ENCODE measurements at regions not wholly inside any gene's neighbourhood (a gene's known extent, or its start where the extent isn't known, plus 50 kb on each side); places are given as distances from the start of the nearest gene placed in this dataset.

DNA sequence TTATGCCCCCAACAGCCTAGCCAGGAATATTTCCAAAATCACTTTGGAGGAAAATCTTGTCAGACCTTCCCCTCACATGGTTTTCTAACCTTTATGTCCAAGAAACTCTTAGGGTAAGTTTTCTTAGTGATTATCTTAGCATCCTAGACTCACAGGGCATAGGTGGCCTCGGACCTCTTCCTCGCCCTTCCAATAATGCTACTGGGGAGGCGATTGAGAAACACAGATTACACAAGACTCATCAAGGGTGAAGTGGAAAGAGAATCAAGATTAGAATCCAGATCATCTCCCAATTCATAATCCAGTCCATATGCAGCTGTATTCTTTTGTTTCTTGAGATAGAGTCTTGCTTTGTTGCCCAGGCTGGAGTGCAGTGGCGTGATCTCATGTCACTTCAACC, 358.4 kb upstream of the CDH5 start:
- TF ChIP-seq, protein P1, sequence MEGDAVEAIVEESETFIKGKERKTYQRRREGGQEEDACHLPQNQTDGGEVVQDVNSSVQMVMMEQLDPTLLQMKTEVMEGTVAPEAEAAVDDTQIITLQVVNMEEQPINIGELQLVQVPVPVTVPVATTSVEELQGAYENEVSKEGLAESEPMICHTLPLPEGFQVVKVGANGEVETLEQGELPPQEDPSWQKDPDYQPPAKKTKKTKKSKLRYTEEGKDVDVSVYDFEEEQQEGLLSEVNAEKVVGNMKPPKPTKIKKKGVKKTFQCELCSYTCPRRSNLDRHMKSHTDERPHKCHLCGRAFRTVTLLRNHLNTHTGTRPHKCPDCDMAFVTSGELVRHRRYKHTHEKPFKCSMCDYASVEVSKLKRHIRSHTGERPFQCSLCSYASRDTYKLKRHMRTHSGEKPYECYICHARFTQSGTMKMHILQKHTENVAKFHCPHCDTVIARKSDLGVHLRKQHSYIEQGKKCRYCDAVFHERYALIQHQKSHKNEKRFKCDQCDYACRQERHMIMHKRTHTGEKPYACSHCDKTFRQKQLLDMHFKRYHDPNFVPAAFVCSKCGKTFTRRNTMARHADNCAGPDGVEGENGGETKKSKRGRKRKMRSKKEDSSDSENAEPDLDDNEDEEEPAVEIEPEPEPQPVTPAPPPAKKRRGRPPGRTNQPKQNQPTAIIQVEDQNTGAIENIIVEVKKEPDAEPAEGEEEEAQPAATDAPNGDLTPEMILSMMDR (IDR thresholded peaks at IDR 0.05; ENCODE audit: insufficient read depth, low read length): no peak
- TF ChIP-seq, protein P2, sequence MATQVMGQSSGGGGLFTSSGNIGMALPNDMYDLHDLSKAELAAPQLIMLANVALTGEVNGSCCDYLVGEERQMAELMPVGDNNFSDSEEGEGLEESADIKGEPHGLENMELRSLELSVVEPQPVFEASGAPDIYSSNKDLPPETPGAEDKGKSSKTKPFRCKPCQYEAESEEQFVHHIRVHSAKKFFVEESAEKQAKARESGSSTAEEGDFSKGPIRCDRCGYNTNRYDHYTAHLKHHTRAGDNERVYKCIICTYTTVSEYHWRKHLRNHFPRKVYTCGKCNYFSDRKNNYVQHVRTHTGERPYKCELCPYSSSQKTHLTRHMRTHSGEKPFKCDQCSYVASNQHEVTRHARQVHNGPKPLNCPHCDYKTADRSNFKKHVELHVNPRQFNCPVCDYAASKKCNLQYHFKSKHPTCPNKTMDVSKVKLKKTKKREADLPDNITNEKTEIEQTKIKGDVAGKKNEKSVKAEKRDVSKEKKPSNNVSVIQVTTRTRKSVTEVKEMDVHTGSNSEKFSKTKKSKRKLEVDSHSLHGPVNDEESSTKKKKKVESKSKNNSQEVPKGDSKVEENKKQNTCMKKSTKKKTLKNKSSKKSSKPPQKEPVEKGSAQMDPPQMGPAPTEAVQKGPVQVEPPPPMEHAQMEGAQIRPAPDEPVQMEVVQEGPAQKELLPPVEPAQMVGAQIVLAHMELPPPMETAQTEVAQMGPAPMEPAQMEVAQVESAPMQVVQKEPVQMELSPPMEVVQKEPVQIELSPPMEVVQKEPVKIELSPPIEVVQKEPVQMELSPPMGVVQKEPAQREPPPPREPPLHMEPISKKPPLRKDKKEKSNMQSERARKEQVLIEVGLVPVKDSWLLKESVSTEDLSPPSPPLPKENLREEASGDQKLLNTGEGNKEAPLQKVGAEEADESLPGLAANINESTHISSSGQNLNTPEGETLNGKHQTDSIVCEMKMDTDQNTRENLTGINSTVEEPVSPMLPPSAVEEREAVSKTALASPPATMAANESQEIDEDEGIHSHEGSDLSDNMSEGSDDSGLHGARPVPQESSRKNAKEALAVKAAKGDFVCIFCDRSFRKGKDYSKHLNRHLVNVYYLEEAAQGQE (IDR thresholded peaks at IDR 0.05; ENCODE audit: insufficient replicate concordance, low read depth): no peak
- TF ChIP-seq GABPA (IDR thresholded peaks at IDR 0.05; ENCODE audit: low read depth) (no peak), POLR2AphosphoS5 (IDR thresholded peaks at IDR 0.05; ENCODE audit: low read depth) (no peak)
